ENCODE measurements at regions not wholly inside any gene's neighbourhood (a gene's known extent, or its start where the extent isn't known, plus 50 kb on each side); places are given as distances from the start of the nearest gene placed in this dataset.
"Not testable (repeated sequence)": the region's sequence is repeated elsewhere in the genome, so short reads cannot be mapped to it uniquely, and the experiment has no call there.

GRCh38 chr12:75760573-75761294 is 249.3 kb upstream of the KRR1 start:
- DNase-seq (ENCODE audit: low read depth), result no peak

DNA sequence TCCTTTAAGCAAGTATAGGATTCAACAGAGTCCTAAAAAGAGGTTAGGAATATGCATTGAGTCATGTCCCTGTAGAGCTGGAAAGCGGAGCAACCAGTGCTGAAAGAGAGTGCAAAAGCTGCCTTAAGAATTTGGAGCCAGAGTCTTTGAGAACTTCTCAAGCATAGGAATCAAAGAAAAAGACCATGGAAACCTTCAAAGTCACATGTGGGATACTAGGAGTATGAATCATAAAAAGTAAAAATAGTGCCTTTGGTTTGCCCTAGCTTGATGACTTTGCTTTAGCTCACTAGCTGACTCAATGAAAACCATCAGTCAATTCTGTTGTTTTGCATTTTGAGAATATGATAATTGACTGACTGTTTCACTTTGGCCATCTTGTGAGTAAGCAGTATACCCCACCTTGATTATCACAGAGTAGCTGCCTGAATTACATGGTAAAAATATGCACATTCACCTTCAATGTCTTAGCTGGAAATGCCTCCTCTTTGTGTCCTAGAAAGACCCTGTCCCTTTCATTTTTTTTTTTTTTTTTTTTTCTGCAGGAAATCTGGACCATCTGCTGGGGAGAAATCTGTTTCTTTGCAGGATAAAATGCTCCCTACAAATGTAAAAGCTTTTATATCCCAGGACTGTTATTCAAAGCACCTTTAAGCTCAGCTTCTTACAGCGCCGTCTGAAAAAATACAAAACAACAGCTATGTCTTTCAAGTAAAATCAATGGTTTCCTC is 248.6 kb upstream of the KRR1 start:
- DNase-seq (ENCODE audit: low read depth), result peak; percentile 93

DNA sequence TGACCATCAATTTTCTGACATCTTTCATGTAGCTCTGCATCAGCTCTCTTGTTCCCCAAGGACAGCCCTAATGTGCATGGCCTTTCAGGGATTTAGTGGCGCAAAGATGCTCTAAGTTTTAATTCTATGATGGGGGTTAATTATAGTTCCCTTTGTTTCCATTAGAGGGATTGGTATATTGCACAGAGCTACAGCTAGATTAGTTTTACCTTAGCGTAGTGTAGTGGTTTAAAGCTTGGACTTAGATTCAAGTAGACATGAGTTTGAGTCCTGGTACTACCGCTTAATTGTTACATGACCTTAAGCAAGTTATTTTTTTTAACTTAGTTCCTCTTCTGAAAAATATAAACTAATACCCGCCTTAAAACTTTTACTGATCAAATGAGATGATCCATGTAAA is 247.8 kb upstream of the KRR1 start:
- DNase-seq (ENCODE audit: low read depth), result no peak

- DNase-seq (ENCODE audit: low read depth), result no peak
Observed at GRCh38 chr12:75756771-75757170, 245.4 kb upstream of the KRR1 start.

GRCh38 chr12:75756111-75756510 is 244.7 kb upstream of the KRR1 start:
- no peak for DNase-seq (ENCODE audit: low read depth)

DNA sequence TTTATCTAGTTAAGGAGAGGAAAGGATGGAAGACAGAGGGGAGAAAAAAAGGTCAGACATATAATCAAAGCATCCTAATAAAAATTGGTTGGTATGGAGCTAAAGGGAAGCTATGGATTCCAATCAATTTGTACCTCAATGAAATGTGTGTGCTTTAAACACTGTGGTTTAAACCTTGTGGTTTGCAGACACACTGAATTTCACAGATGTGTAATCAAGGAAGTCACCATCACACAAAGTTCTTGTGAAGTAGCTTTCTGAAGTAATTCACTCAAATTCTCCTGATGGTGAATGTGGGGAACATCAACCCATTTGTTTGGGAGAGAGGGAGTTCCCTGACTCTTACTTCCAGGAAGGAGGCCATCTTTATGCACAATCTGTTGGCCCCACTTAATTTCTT is 243.3 kb upstream of the KRR1 start:
- peak; percentile 30 for DNase-seq (ENCODE audit: low read depth)

DNA sequence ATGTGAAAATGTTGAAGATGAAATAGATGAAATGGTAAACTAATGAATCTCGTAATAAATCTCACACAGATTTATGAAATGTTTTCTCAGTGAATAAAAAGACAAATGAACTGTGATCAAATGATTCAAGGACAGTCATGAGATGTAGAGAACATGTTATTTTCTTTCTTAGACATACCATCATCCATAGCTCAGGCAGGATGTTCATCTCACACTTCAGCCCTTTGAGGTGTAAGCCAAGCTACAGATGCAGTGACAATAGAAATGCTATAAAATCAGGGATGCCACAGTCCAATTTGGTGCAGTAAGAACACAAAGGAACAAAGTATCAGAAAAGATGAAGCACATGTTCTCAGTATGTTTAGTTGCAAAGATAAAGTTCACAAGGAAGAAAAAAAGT is 242.7 kb upstream of the KRR1 start:
- DNase-seq (ENCODE audit: low read depth), result no peak

DNA sequence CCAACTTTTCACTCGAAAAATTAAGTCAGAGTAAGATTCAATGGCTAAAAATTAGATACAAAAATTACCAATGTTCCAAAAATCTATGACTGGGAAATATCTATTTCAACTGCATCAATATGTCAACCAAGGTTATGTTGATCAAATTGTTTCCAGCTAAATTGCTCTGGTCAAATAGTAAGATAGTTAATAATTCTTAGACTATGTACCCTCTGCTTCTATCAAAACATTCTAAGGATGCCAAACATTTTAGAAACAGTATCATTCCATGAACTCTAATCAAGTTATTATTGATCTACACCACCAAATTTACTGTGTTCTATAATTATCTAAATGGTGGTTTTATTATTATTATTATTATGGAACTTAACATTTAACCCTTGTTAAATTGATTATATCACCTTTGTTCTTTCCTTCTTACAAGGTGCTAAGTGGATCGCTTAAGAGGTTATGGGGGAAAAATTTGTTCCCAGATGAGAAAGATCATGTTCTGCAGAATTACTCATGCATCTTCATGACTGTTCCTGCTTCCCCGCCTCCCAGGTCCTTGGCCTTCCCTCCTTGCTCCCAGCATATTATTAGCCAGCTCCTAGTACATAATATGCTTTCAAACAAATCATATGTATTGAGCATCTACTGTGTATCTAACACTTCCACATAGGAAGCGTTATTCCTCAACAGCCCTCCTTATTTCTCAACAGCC is 240.5 kb upstream of the KRR1 start:
- peak; percentile 63 for DNase-seq (ENCODE audit: low read depth)

DNA sequence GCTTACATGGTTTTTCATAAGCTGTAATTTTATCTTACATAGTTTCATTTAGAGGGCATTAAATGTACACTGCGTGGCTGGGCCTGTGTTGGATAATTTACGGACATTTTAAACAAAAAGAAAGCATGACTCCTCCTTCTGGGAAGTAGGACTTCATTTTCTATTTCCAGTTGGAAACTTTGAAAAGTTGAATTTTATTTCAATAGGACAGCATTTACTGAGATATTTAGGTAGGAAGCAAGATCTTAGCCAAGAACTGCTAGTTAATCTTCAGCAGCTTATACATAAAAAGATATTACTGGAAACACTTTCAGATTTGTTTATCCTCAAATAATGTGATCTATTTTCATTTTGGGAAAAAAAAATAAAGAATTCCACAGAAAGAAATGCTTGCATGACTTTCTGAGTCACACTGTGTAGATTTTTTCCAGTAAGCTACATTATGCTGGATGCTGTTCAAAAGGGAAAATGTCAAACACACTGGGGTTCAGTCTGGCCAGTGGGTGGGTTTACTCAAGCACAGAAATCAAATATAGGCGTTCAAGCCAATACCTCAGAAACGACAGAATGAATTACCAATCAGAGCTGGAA is 239.4 kb upstream of the KRR1 start:
- peak; percentile 60 for DNase-seq (ENCODE audit: low read depth)

- DNase-seq (ENCODE audit: low read depth), result not testable (repeated sequence)
Observed at GRCh38 chr12:75748990-75749389, 237.6 kb upstream of the KRR1 start.

- no peak for DNase-seq (ENCODE audit: low read depth)
Observed at GRCh38 chr12:75748136-75748535, 236.7 kb upstream of the KRR1 start.

DNA sequence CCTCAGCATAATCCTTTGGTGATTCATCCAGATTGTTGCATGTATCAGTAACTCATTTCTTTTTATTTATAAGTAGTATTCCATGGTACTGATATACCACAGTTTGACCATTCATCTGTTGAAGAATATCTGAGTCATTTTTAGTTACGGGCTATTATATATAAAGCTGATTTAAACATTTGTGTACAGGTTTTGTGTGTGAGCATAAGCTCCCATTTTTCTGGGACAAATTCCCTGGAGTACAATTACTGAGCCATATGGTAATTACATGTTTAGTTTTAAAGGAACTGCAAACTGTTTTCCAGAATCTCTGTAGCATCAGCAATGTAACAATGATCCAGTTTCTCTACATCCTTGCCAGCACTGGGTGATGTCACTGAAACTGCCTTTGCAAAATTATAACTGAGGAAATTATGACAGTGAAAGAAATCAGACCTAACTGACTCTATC is 236.2 kb upstream of the KRR1 start:
- DNase-seq (ENCODE audit: low read depth), result peak; percentile 94

DNA sequence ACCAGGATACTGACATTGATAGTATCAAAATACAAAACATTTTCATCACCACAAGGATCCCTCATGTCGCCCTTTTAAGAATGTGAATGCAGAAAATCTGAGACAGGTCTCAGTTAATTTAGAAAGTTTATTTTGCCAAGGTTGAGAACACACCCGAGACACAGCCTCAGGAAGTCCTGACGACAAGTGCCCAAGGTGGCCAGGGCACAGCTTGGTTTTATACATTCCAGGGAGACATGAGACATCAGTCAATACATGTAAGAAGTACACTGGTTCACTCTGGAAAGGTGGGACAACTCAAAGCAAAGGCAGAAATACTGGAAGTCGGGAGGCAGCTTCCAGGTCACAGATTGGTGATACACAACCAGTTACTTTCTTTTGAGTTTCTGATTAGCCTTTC is 235.2 kb upstream of the KRR1 start:
- DNase-seq (ENCODE audit: low read depth), result no peak

DNA sequence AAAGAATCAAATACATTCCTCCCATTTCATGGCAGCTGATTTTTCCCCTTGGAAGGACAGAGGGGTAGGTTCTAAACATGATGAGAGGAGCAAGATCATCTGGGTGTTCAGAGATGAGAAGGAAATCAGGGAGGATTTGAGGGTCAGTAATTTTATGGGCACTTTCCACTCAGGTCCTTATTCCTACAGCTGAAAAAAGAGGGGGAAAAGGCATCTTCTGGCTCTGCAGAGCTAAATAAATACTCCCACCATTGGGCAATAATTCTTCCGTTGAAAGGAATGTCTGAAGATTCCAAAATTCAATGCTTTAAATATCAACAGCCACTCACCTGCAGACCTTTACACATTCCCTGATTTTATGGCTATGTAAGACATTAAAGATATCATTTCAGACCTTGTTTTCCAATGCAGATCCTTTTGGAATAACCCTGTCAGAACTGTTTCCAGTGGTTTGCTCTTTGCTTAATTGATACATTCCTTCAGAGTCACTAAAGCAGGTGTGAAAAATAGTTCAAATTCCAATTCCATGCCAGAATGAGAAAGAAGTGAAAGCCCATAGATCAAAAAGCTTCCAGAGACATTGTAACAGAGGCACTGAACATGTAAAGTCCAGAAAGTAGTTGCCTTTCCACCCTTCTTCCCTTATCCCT is 233.3 kb upstream of the KRR1 start:
- DNase-seq (ENCODE audit: low read depth), result no peak

- DNase-seq (ENCODE audit: low read depth), result no peak
Observed at GRCh38 chr12:75742961-75743360, 231.6 kb upstream of the KRR1 start.

DNA sequence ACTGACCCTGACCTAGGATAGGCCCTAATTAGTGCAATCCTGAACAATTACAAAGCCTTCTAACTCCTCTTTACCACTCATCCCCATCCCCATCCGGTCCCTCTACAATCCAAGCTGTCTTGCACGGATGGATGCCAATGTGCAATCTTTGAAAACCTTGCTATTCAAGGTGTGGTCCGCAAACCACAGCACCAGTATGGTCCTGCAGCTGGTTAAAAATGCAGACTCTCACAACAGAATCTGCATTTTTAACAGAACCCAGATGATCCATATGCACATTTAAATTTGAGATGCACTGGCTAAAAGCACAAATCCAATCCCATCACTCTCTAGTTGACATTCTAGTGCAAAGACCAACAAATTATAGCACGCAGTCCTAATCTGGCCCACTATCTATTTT is 230.6 kb upstream of the KRR1 start:
- no peak for DNase-seq (ENCODE audit: low read depth)

DNA sequence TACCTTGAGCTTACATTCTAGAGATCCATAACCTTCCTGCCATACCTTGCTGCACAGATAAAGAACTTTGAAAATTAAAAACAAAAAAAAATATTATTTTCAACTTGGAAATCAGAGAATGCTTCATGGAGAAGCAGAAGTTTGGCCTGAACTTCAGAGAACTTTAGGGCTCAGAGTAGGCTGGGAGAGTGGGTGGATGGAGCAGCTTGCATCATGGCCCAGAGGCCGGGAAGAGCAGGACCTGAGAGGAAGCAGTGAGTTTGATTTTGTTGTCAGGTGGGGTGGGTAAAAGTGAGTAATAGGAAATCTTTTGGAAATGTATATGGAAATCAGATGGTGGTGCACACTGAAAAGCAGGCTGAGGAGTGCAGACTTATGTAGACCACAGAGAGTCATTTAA is 228.5 kb upstream of the KRR1 start:
- DNase-seq (ENCODE audit: low read depth), result no peak

DNA sequence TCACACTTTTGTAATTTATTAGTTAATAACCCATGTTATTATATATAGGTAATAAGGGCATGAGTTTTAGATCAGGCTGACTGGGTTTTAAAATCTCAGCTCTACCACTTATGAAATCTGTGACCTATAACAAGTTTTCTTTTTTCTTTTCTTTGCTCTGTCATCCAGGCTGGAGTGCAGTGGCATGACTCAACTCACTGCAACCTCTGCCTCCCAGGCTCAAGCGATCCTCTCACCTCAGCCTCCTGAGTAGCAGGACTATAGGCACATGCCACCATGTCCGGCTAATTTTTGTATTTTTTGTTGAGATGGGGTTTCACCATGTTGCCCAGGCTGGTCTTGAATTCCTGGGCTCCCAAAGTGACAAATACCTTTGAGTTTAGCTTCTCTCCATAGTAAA is 227.7 kb upstream of the KRR1 start:
- DNase-seq (ENCODE audit: low read depth), result peak; percentile 31

DNA sequence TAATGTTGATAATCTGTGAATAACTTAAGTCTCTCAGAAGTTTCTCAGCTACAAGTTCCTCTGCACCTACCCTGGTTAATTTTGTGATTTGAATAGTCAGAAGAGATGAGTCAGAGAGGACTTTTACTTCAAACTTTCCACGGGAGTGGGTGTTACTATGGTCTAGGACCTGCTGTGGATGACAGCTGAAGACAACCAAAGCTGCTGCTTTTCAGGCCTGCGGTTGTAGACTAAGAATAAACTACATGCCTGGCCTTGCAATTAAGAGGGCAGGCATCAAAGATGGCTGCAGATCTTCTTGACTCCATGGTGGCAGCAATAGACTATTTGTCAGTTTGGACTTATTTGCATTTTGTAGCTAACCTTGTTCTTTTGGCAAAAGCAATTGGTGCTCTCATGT is 227.1 kb upstream of the KRR1 start:
- DNase-seq (ENCODE audit: low read depth), result no peak

GRCh38 chr12:75735853-75736252 is 224.4 kb upstream of the KRR1 start:
- DNase-seq (ENCODE audit: low read depth), result no peak

GRCh38 chr12:75728826-75729225 is 217.4 kb upstream of the KRR1 start:
- no peak for DNase-seq (ENCODE audit: low read depth)

GRCh38 chr12:75727577-75727976 is 216.2 kb upstream of the KRR1 start:
- DNase-seq (ENCODE audit: low read depth), result no peak
